ENCODE measurements at regions not wholly inside any gene's neighbourhood (a gene's known extent, or its start where the extent isn't known, plus 50 kb on each side); places are given as distances from the start of the nearest gene placed in this dataset.

GRCh38 chr2:21658907-21659477 is 535.2 kb downstream of the TDRD15 start:
- Histone ChIP-seq H3K4me2 (ENCODE audit: insufficient read depth, low read length, poor library complexity, severe bottlenecking) (no peak overlapping the region), H3K4me1 (ENCODE audit: control insufficient read depth in 2 of 2, insufficient read depth in 1 of 2, low read depth in 1 of 2, low read length in 2 of 2) (peaks cover 0 to 2% of the 10 kb centered on the region in 2 donors), H3K4me3 (ENCODE audit: low read length in 2 of 2) (no peak overlapping the region), H2AK5ac (ENCODE audit: low read depth, low read length) (no peak overlapping the region), H3K9ac (ENCODE audit: low read depth, low read length, poor library complexity) (no peak overlapping the region), H3K23ac (ENCODE audit: low read depth, low read length, poor library complexity) (no peak overlapping the region), H3K27ac (replicated peaks; ENCODE audit: low read length) (no peak overlapping the region), H2BK15ac (ENCODE audit: low read length) (no peak overlapping the region), H2BK12ac (ENCODE audit: low read length) (no peak overlapping the region), H4K91ac (ENCODE audit: low read depth, low read length, poor library complexity) (no peak overlapping the region), H2BK5ac (ENCODE audit: low read length) (no peak overlapping the region), H4K8ac (ENCODE audit: low read depth, low read length) (no peak overlapping the region), H3K9me3 (replicated peaks in 1 of 2; ENCODE audit: control insufficient read depth in 2 of 2, insufficient read depth in 1 of 2, low read depth in 1 of 2, low read length in 2 of 2) (no peaks in the 10 kb centered on the region), H2BK120ac (ENCODE audit: low read depth, low read length) (no peak overlapping the region), H3K36me3 (replicated peaks in 1 of 2; ENCODE audit: control insufficient read depth in 2 of 2, insufficient read depth in 2 of 2, low read length in 2 of 2) (no peaks in the 10 kb centered on the region), H3K4ac (ENCODE audit: low read length) (no peak overlapping the region), H3K79me1 (ENCODE audit: low read depth, low read length) (no peaks in the 10 kb centered on the region), H3K14ac (ENCODE audit: low read length) (no peak overlapping the region), H3K18ac (ENCODE audit: low read length) (no peak overlapping the region), H3K27me3 (ENCODE audit: control insufficient read depth in 3 of 3, insufficient read depth in 3 of 3, low read depth in 1 of 3, low read length in 3 of 3) (no peaks in the 10 kb centered on the region), H2AFZ (ENCODE audit: low read length) (no peak overlapping the region)
- DNase-seq (ENCODE audit: low spot score) = no peak
- no CpG with 5 or more reads among the region's 8 CpGs for WGBS, 2 donors (ENCODE audit: extremely low coverage in 2 of 2, insufficient read length in 2 of 2, insufficient replicate concordance in 1 of 2)

- no peak overlapping the region for H2AFZ ChIP-seq (ENCODE audit: low read length)
Observed at GRCh38 chr2:21664083-21664482, 540.3 kb downstream of the TDRD15 start.

GRCh38 chr2:21667638-21668037 is 543.9 kb downstream of the TDRD15 start:
- Histone ChIP-seq H2BK12ac (ENCODE audit: low read length) (no peak overlapping the region), H3K4me2 (ENCODE audit: insufficient read depth, low read length, poor library complexity, severe bottlenecking) (no peak overlapping the region), H3K23ac (ENCODE audit: low read depth, low read length, poor library complexity) (no peak overlapping the region), H3K4me3 (ENCODE audit: low read length in 2 of 2) (no peak overlapping the region), H2BK120ac (ENCODE audit: low read depth, low read length) (no peak overlapping the region), H4K8ac (ENCODE audit: low read depth, low read length) (no peak overlapping the region), H3K36me3 (replicated peaks in 1 of 2; ENCODE audit: control insufficient read depth in 2 of 2, insufficient read depth in 2 of 2, low read length in 2 of 2) (no peaks in the 10 kb centered on the region), H2AFZ (ENCODE audit: low read length) (no peak overlapping the region), H4K91ac (ENCODE audit: low read depth, low read length, poor library complexity) (no peak overlapping the region), H3K9me3 (replicated peaks in 1 of 2; ENCODE audit: control insufficient read depth in 2 of 2, insufficient read depth in 1 of 2, low read depth in 1 of 2, low read length in 2 of 2) (no peaks in the 10 kb centered on the region), H3K4me1 (ENCODE audit: control insufficient read depth in 2 of 2, insufficient read depth in 1 of 2, low read depth in 1 of 2, low read length in 2 of 2) (no peaks in the 10 kb centered on the region), H2BK5ac (ENCODE audit: low read length) (no peak overlapping the region), H3K27me3 (ENCODE audit: control insufficient read depth in 3 of 3, insufficient read depth in 3 of 3, low read depth in 1 of 3, low read length in 3 of 3) (no peaks in the 10 kb centered on the region), H2BK15ac (ENCODE audit: low read length) (no peak overlapping the region), H3K9ac (ENCODE audit: low read depth, low read length, poor library complexity) (no peak overlapping the region), H3K18ac (ENCODE audit: low read length) (no peak overlapping the region), H3K4ac (ENCODE audit: low read length) (no peak overlapping the region), H2AK5ac (ENCODE audit: low read depth, low read length) (no peak overlapping the region), H3K79me1 (ENCODE audit: low read depth, low read length) (no peaks in the 10 kb centered on the region), H3K27ac (replicated peaks; ENCODE audit: low read length) (no peak overlapping the region), H3K14ac (ENCODE audit: low read length) (no peak overlapping the region)
- no peak for DNase-seq (ENCODE audit: low spot score)
- WGBS, 2 donors (ENCODE audit: extremely low coverage in 2 of 2, insufficient read length in 2 of 2, insufficient replicate concordance in 1 of 2) = no CpG with 5 or more reads among the region's 5 CpGs

More at GRCh38 chr2:21664083-21664482, 540.3 kb downstream of the TDRD15 start:
- WGBS, 2 donors (ENCODE audit: extremely low coverage in 2 of 2, insufficient read length in 2 of 2, insufficient replicate concordance in 1 of 2) = no CpG with 5 or more reads among the region's 7 CpGs
- no peak overlapping the region for H3K27ac ChIP-seq (replicated peaks; ENCODE audit: low read length)
- no peak overlapping the region for H3K4me2 ChIP-seq (ENCODE audit: insufficient read depth, low read length, poor library complexity, severe bottlenecking)
- H2BK15ac ChIP-seq (ENCODE audit: low read length) = no peak overlapping the region
- no peaks in the 10 kb centered on the region for H3K9me3 ChIP-seq (replicated peaks in 1 of 2; ENCODE audit: control insufficient read depth in 2 of 2, insufficient read depth in 1 of 2, low read depth in 1 of 2, low read length in 2 of 2)
- H3K9ac ChIP-seq (ENCODE audit: low read depth, low read length, poor library complexity) = no peak overlapping the region
- no peak overlapping the region for H3K18ac ChIP-seq (ENCODE audit: low read length)
- H2BK12ac ChIP-seq (ENCODE audit: low read length) = no peak overlapping the region
- no peaks in the 10 kb centered on the region for H3K79me1 ChIP-seq (ENCODE audit: low read depth, low read length)
- no peak overlapping the region for H2BK5ac ChIP-seq (ENCODE audit: low read length)
- no peak overlapping the region for H3K4ac ChIP-seq (ENCODE audit: low read length)
- H3K36me3 ChIP-seq (replicated peaks in 1 of 2; ENCODE audit: control insufficient read depth in 2 of 2, insufficient read depth in 2 of 2, low read length in 2 of 2) = no peaks in the 10 kb centered on the region
- H2AK5ac ChIP-seq (ENCODE audit: low read depth, low read length) = no peak overlapping the region
- no peak overlapping the region for H4K91ac ChIP-seq (ENCODE audit: low read depth, low read length, poor library complexity)
- no peak overlapping the region for H4K8ac ChIP-seq (ENCODE audit: low read depth, low read length)
- no peak overlapping the region for H3K14ac ChIP-seq (ENCODE audit: low read length)
- H3K4me3 ChIP-seq (ENCODE audit: low read length in 2 of 2) = no peak overlapping the region
- H3K4me1 ChIP-seq (ENCODE audit: control insufficient read depth in 2 of 2, insufficient read depth in 1 of 2, low read depth in 1 of 2, low read length in 2 of 2) = no peaks in the 10 kb centered on the region
- H3K23ac ChIP-seq (ENCODE audit: low read depth, low read length, poor library complexity) = no peak overlapping the region
- DNase-seq (ENCODE audit: low spot score) = no peak
- H3K27me3 ChIP-seq (ENCODE audit: control insufficient read depth in 3 of 3, insufficient read depth in 3 of 3, low read depth in 1 of 3, low read length in 3 of 3) = no peaks in the 10 kb centered on the region
- H2BK120ac ChIP-seq (ENCODE audit: low read depth, low read length) = no peak overlapping the region

GRCh38 chr2:21668078-21668710 is 544.4 kb downstream of the TDRD15 start:
- H3K36me3 ChIP-seq (replicated peaks in 1 of 2; ENCODE audit: control insufficient read depth in 2 of 2, insufficient read depth in 2 of 2, low read length in 2 of 2) = no peaks in the 10 kb centered on the region
- no peaks in the 10 kb centered on the region for H3K4me1 ChIP-seq (ENCODE audit: control insufficient read depth in 2 of 2, insufficient read depth in 1 of 2, low read depth in 1 of 2, low read length in 2 of 2)
- H2BK15ac ChIP-seq (ENCODE audit: low read length) = no peak overlapping the region
- no peak overlapping the region for H2BK120ac ChIP-seq (ENCODE audit: low read depth, low read length)
- no peaks in the 10 kb centered on the region for H3K27me3 ChIP-seq (ENCODE audit: control insufficient read depth in 3 of 3, insufficient read depth in 3 of 3, low read depth in 1 of 3, low read length in 3 of 3)
- H3K79me1 ChIP-seq (ENCODE audit: low read depth, low read length) = no peaks in the 10 kb centered on the region
- no peak overlapping the region for H2AFZ ChIP-seq (ENCODE audit: low read length)
- H2BK12ac ChIP-seq (ENCODE audit: low read length) = no peak overlapping the region
- no peak for DNase-seq (ENCODE audit: low spot score)
- H3K4me2 ChIP-seq (ENCODE audit: insufficient read depth, low read length, poor library complexity, severe bottlenecking) = no peak overlapping the region
- H3K4ac ChIP-seq (ENCODE audit: low read length) = no peak overlapping the region
- no peak overlapping the region for H3K14ac ChIP-seq (ENCODE audit: low read length)
- H3K4me3 ChIP-seq (ENCODE audit: low read length in 2 of 2) = no peak overlapping the region
- no CpG with 5 or more reads among the region's 5 CpGs for WGBS, 2 donors (ENCODE audit: extremely low coverage in 2 of 2, insufficient read length in 2 of 2, insufficient replicate concordance in 1 of 2)
- H3K9ac ChIP-seq (ENCODE audit: low read depth, low read length, poor library complexity) = no peak overlapping the region
- no peak overlapping the region for H4K91ac ChIP-seq (ENCODE audit: low read depth, low read length, poor library complexity)
- H2AK5ac ChIP-seq (ENCODE audit: low read depth, low read length) = no peak overlapping the region
- H3K9me3 ChIP-seq (replicated peaks in 1 of 2; ENCODE audit: control insufficient read depth in 2 of 2, insufficient read depth in 1 of 2, low read depth in 1 of 2, low read length in 2 of 2) = no peaks in the 10 kb centered on the region
- no peak overlapping the region for H4K8ac ChIP-seq (ENCODE audit: low read depth, low read length)
- H3K23ac ChIP-seq (ENCODE audit: low read depth, low read length, poor library complexity) = no peak overlapping the region
- H3K18ac ChIP-seq (ENCODE audit: low read length) = no peak overlapping the region
- no peak overlapping the region for H3K27ac ChIP-seq (replicated peaks; ENCODE audit: low read length)
- no peak overlapping the region for H2BK5ac ChIP-seq (ENCODE audit: low read length)
